NCI-H446 (cell line): ENCODE measurements at regions not wholly inside any gene's neighbourhood (a gene's known extent, or its start where the extent isn't known, plus 50 kb on each side); places are given as distances from the start of the nearest gene placed in this dataset.
"Not testable (repeated sequence)": the region's sequence is repeated elsewhere in the genome, so short reads cannot be mapped to it uniquely, and the experiment has no call there.

Source experiments
- DNase-seq, 2 experiments: peaks; one replicate each; lab custom pipeline; 2025; lab: John Stamatoyannopoulos, UW

DNA sequence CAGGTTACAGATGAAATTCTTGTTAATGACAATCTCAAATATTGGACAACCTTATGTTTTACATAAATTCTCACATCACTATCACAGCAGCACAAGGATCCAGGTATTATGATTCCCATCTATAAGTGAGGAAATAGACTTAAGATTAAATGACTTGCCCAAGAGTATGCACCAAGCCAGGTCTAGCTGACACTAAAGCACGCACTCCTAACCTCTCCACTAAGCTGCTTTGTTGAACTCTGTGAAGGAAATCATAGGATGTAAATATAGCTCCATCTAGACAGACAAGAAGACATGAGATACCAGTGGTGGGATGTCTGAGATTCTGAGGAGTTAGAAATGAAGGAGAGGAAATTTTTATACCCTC is 87.9 kb downstream of the PHLDA1 start:
- no peak for DNase-seq

DNA sequence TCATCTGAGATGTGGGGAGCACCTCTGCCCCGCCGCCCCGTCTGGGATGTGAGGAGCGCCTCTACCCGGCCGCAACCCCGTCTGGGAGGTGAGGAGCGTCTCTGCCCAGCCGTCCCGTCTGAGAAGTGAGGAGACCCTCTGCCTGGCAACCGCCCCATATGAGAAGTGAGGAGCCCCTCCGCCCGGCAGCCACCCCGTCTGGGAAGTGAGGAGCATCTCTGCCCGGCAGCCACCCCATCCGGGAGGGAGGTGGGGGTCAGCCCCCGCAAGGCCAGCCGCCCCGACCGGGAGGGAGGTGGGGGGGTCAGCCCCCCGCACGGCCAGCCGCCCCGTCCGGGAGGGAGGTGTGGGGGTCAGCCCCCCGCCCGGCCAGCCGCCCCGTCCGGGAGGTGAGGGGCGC is 89.9 kb downstream of the PHLDA1 start:
- DNase-seq = not testable (repeated sequence)

GRCh38 chr12:75939016-75939642 is 92.4 kb downstream of the PHLDA1 start:
- no peak for DNase-seq

DNA sequence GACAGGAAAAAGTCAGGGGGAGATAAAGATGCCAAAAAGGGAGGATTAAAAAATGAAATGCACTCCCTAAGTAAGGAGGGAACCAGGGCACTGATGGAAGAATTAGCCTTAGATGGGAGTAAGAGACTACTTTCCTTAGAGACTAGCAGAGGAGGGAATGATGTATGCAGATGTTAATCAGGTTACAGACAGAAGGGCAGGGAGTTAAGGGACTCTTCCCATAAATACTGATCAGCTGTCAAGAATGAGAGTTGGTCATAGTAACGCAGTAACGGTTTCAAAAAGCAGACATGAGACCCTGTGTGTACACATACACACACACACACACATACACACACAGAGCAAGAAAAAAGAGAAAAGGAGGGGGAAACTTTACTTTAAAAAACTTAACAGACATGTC is 93.4 kb downstream of the PHLDA1 start:
- DNase-seq = no peak

- no peak for DNase-seq
These were observed 94.1 kb downstream of the PHLDA1 start for GRCh38 chr12:75937486-75937885.

- DNase-seq = no peak
These were observed 94.8 kb downstream of the PHLDA1 start for GRCh38 chr12:75936515-75937440.

DNA sequence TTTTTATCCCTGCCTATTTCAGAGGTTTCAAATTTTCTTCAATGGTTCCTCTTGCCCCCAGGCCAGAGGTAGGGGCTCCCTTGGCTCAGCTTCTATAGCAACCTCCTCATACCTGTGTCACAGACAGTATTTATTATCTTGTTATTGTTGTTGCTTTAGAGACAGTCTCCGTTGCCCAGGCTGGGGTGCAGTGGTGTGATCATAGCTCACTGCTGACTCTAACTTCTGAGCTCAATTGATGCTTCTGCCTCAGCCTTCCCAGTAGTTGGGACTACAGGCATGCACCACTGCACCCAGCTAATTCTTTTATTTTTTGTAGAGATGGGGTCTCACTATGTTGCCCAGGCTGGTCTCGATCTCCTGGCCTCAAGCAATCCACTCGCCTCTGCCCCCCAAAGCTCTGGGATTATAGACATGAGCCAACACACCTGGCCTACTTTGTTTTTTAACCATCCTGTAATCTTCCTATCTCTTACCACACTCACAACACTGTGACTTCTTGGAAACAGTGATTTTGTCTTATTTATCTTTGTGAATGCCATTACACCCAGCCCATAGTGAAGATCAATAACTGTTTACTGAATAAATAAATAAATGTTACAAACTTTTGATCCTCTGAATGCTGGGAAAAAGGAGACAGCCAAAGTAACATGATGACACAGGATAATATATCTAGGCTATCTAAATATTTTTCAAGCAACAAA is 95.9 kb downstream of the PHLDA1 start:
- DNase-seq = no peak

GRCh38 chr12:75933101-75933500 is 98.5 kb downstream of the PHLDA1 start:
- no peak for DNase-seq

- no peak for DNase-seq
These were observed 99.3 kb downstream of the PHLDA1 start for GRCh38 chr12:75932241-75932640.

DNA sequence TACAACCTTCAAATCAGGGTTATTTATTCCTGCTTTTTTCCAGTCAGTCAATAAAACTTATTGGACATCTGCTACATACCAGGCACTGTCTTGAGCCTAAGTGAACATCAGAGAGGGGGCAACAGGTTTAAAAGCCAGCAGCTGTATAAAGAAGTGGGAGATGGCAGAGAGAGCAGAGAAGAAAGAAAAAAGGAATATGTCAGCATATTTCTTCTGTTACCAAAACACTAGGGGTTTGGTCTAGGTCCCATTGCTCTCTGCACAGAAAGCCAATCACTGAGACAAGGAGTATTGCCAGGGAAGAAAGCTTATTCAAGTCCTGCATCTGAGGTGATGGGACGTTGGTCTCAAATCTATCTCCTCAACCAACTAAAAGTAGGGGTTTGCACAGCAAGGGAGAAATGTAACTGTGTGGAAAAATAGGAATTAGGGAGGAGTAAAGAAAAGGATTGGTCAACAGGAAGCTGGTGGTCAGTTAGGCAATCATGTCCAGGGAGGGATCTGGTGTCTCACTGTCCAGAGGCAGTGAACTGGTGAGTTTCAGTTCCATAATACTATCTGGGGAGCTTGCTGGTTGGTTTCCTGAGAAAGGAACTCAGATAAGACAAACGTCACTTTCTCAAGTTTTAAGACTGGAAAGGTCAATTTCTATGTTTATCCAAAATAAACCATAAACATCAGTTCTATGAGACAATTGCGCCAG is 107.5 kb downstream of the PHLDA1 start:
- no peak for DNase-seq

- DNase-seq = peak; percentile 14 to 53
These were observed 108.5 kb downstream of the PHLDA1 start for GRCh38 chr12:75922944-75923642.

DNA sequence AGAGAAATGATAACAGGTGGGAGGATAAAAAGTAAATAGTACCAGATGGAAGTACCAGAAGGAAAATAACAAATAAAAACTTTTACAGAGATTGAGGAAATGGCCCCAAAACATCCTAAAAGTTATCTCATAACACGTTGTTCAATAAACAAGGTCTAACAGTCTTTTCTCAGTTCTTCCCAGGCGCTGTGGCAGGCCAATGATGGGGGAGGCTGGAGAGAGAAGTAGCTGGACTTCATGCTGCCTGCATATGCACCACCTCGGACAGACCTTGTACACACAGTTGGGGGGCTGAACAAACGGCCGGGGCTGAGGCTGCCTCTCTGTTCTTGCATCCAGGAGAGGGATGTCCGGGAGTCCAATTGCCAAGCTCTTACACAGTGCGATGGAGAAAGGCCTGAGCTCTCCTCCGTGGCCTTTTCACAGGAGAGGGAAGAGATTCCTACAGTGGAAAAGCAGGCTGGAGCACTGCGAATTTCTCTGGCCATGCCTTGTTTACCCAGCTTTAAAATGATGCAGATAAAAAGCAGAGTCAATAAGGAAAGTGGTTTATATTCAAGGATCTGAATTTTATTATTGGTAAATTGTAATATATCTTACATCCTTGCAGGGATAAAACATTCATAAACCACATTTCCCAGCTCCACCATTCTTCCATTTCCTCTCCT is 109.8 kb downstream of the PHLDA1 start:
- DNase-seq = no peak

GRCh38 chr12:75917715-75918114 is 113.9 kb downstream of the PHLDA1 start:
- no peak for DNase-seq

DNA sequence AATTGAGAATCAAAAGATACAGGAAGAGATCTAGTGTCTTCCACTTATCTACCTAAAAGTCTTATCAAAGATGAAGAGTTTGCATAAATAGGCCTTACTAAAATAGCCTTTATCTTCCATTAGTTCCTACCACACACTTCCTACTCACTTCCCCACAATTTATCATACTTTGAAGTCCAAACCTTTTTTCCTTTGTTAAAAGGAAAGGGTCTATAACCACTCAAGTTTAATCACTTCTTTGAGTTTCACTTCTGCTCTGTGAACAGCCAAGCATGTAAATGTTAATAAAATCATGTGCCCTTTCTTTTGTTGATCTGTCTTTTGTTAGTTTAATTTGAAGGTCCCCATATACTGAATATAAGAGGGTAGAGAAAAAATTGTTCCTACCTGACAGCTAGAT is 114.5 kb downstream of the PHLDA1 start:
- no peak for DNase-seq

DNA sequence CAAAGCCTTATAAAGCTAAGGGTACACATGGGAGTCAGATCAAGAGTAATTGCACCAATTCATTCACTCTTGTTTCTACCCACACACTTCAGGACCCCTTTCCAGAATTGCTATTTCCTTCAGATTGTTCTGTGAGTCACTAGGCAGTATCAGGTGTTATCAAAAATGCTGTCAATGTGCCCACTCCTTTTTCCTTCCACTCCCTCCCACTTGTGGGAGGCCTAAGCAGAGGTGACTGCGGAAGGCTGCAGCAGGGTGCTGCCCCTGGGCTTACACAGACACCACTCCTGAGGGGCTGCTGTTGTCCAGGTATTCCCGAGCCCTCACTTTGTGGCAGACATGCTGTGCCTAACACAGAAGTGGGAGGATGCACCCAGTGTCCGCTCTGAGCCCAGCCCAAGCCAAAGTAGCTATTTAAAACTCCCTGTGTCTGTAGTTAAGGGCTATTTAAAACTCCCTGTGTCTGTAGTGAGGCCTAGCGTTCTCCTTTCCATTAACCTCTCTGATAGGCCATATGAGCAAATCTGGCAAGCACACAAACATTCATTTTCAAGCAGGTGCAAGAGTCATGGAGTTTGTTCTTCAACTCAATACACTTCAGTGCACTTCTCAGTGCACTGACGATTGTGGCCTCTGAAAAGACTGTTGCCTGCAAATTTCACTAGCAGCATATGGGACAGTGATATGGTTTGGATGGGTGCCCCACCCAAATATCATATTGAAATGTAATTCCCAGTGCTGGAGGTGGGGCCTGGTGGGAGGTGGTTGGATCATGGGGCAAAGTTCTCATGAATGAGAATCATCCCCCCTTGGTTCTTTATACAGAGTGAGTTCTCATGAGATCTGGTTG is 117.8 kb downstream of the PHLDA1 start:
- peak; percentile 6 to 62 for DNase-seq

- no peak for DNase-seq
These were observed 121.6 kb downstream of the PHLDA1 start for GRCh38 chr12:75909714-75910656.

- peak; percentile 83 to 94 for DNase-seq
These were observed 122.5 kb downstream of the PHLDA1 start for GRCh38 chr12:75908961-75909605.

GRCh38 chr12:75905922-75906321 is 125.7 kb downstream of the PHLDA1 start:
- no peak for DNase-seq
